Stimulated activated CD4-positive, alpha-beta T cell treated with anti-CD3 and anti-CD28 coated beads, TNF-alpha, amount 100 ng/mL, for 48 hours (primary cell): ENCODE measurements at regions not wholly inside any gene's neighbourhood (a gene's known extent, or its start where the extent isn't known, plus 50 kb on each side); places are given as distances from the start of the nearest gene placed in this dataset.
"Not testable (repeated sequence)": the region's sequence is repeated elsewhere in the genome, so short reads cannot be mapped to it uniquely, and the experiment has no call there.

Source experiments
- DNase-seq, 3 donors: peaks; one replicate each; pipeline ENCODE4 v3.0.0-alpha.2; 2020; ENCODE audit warnings: low read depth in 3 of 3

DNA sequence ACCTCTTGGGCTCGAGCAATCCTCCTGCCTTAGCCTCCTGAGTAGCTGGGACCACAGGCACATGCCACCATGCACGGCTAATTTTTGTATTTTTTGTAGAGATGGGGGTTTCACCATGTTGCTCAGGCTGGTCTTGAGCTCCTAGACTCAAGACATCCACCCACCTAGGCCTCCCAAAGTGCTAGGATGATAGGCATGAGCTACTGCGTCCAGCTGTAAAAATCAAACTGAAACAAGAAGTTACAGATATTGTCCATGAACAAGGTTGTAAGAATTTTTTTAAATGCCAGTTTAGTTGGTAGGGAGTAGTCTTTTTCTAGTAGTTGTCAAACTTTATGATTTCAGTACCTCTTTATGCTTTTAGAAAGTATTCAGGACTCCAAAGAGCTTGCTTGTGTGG is 424.4 kb upstream of the PMFBP1 start:
- no peak for DNase-seq

DNA sequence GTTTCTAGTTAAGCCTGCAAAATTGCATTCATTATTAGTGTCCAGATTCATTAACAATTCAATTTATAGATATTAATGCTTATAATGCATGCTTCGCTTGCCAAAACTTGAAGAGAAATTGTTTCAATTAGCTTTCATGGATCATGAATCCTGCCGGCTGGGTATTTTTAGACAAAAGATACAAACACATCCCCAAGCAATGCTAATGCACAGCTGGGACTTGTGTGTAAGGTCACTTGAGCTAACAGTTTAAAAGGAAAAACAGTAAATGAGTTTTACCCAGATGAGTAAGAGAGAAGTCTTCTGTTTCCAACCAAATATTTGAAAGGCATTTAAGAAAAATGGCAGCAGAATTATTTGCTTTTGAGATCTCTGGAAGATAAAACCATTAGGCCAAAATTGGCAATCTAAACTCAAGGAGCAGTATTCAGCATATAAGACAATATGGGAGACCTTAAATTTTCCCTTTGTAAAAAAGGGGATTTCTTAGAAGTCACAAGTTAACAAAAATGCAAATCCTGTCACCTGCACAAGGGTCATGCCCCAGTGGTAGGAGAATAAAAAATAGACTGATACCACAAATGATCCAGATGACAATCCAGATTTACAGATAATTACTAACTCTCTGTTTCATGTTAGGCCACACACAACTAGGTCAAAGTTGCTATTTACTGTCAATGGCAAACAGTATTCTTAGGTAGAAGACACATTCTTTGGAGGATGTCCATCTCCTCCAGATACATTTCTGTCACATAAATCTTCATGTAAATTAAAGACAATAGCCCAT is 418.4 kb upstream of the PMFBP1 start:
- no peak for DNase-seq

DNA sequence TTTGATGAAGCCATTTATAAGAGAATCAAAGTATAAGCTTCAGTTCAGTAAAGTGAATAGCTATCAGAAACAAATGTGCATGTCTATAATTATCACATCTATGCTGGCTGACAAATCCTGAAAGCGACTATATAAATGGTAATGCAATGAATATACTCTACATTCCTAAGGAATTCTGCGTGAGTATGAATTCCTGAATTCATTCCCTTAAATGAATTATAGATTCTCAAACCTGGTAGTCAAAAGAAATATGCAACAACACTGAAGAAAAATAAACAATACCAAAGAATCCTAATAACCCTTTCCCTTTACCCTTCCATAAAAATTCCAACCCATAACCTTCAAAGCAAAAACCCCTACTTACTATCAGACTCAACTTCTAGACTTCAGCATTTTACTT is 416.6 kb upstream of the PMFBP1 start:
- DNase-seq: no peak

DNA sequence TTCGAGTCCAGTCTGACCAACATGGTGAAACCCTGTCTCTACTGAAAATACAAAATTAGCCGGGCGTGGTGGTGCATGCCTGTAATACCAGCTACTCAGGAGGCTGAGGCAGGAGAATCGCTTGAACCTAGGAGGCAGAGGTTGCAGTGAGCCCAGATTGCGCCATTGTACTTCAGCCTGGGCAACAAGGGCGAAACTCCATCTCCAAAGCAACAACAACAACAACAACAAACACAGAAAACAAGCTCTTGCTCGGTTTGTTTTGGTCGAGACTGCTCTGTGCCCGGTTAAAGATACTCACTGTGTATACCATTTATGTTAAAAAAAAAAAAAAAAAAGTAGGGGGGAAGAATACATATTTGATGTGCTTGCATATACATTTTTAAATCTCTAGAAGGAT is 406.1 kb upstream of the PMFBP1 start:
- DNase-seq: not testable (repeated sequence)

DNA sequence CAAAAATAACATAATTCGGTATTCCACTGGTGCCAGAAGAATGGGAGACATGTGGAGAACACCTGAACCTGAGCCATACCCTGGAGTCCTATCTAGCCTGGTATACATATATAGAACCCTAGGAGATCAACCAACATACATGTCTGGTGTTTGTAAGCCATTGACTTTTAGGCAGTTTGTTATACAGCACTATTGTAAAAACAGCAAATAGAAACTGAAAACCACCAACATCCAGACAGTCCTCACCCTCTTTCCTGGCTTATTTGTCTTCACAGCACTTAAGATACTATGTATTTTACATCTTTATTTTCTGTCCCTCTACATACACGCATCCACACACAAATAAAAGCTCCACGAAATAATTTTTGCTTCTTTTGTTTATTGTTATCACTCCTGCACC is 404.2 kb upstream of the PMFBP1 start:
- DNase-seq: no peak

DNA sequence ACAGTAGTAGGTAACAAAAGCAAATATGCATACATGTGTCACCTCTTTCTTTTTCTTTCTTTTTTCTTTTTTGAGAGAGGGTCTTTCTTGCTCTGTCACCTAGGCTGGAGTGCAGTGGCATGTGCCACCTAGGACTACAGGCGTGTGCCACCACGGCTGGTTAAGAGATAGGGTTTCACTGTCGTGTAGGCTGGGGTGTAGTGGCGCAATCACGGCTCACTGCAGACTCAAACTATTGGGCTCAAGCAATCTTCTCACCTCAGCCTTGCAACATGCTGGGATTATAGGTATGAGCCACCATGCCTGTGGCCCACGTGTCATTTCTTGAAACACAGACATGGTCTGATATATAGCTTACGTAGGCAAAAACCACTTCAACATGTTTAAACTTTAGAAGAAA is 397.7 kb upstream of the PMFBP1 start:
- no peak for DNase-seq

DNA sequence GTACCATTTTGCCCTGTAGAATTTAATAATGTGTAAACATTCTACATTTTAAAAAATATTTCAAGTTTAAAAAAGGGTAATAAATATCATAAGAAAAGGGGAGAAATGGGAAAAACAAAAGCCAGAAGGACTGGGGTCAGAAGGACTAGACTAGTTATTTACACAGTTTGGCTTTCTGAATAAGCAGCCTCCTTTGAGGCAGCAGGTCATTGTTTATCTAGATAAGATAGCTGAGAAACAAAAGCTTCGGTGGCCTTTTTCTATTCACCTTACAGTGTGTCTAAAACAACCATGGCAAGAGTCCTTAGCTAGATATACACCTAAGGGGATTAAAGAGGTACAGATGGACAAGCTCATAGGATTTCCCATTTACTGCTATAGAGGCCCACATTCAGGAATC is 396.5 kb upstream of the PMFBP1 start:
- no peak for DNase-seq

DNA sequence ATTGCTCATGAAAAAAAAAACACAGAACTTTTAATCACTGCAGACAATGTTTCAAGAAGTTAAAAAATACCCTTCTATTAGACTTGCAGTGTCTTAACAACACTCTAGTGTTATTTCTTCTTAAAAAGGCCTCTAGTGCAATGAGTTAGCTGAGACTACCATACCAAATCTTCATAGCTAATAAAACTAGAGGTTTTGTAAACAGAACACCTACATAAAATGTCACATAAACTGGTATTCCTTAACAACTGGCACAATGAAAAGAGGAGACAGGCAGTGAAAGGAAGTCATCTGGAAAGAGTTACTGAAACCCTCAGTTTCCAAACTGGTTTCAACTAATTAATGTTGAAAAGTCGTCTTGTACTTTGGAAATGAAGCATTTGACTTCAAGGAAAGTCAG is 394.2 kb upstream of the PMFBP1 start:
- no peak for DNase-seq

DNA sequence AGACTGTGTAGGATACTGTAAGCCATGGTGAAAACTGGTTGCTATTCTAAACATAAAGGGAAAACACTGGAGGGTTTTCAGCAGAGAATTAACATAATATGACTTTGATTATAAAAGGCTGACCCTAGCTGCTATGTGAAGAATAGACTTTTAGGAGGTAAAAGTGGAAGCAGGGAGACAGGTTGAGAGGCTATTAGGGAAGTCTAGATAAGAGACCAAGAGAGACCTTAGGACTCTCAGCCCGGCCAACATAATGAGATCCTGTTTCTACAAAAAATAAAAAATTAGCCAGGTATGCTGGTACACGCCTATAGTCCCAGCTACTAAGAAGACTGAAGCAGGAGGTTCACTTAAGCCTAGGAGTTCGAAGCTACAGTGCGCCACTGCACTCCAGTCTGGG is 393.2 kb upstream of the PMFBP1 start:
- DNase-seq: no peak

DNA sequence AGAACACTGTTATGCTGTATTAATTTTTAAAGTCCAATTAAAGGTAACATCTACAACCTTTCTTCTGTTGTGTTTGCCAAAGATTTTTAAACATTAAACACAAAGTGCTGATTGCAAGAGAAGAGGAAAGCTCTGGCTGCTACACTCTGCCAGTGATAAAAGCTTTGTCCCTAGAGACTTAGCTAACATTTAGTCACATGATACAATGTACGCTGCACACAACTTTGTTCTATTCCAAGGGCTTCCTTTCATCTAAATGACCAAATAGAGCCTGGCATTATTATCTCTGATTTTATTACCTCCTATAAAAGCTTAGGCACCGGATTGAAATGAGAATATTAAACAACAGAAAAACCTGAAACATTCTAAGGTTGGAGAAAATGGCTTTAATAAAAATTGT is 388.7 kb upstream of the PMFBP1 start:
- no peak for DNase-seq

DNA sequence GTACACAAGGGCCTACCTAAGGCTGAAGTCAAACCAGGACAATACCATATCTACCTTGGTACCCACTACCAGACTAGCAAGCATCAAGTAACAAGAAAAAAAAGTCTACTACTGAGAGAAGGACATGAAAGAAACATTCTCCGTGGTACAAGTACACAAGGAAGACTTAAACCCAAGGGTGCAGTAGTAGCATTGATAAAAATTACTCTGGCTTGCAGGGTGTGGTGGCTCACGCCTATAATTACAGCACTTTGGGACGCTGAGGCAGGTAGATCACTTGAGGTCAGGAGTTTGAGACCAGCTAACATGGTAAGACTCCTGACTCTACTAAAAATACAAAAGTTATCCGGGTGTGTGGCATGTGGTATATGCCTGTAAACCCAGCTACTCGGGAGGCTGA is 386.5 kb upstream of the PMFBP1 start:
- no peak for DNase-seq

DNA sequence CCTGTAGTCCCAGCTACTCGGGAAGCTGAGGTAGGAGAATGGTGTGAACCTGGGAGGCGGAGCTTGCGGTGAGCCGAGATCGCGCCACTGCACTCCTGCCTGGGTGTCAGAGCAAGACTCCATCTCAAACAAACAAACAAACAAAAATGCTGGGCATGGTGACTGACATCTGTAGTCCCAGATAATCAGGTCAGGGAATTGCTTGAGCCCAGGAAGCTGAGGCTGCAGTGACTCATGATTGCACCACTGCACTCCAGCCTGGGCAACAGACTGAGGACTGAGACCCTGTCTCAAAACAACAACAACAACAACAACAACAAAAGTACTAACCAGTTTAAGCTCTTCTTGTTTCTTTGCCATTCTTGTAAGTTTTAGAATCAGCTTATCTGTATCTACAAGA is 383.0 kb upstream of the PMFBP1 start:
- DNase-seq: no peak

DNA sequence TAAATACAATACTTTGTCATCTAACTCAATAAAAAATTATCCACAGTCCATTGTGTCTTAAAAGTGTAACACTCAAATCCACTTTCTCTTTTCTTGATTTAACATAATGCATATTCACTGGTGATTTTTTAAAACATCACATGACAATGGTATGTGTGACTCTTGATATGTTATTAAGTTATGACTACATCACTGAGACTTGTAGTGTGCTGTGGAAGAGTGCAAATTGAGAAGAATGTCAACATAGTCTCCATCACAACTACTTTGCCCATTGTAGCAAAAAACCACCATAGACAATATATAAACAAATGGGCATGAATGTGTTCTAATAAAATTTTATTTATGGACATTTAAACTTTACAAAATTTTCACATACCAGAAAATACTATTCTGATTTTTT is 380.7 kb upstream of the PMFBP1 start:
- no peak for DNase-seq

DNA sequence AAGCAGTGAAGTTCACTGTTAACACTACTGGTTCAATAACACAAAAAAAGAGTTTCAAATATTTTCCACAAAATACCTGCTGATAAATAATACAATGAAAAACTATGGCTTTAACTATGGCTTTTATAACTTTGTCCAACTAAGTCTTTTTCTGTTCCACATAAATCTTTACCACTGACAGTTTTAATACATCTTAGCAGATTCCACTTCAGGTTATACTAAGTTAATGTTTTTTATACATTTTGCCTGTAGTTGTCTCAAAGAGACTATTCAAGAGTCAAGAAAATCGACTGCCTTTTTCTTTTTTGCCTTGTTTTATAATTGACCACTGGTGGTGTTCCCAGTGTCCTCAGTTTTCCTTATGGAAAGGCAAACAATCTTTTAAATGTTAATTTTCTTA is 379.7 kb upstream of the PMFBP1 start:
- no peak for DNase-seq

DNA sequence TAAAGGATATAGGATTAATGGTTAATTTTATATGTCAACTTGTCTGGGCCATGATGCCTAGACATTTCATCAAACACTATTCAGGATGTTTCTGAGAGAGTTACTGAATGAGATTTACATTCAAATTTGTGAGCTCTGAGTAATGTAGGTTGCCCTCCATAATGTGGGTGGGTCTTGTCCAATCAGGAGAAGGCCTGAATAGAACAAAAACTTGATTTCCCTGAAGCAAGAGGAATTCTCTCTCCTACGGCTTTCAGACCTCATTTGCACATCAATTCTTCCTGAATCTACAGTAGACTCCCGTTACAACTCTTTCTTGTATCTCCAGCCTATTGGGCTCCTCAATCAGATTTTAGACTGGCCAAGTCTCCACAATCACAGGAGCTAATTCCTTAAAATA is 377.9 kb upstream of the PMFBP1 start:
- no peak for DNase-seq

DNA sequence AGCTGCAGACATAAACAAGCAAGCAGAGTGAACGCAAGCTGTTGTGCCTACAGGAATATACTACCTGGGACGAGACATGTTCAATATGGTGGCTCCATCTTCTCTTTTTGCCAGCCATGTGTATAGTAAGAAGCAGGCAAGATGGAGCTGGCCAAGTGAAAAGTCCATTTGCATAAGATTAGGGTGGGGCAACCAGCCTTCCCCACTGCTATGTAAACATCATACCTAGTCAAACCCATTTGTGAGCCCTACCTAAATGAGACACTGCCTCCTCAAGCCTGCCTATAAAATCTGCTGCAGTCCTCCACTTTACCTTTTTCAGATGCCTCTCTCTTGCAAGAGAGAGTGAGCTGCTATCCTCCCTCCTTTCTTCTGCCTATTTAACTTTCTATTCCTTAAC is 370.1 kb upstream of the PMFBP1 start:
- DNase-seq: no peak

DNA sequence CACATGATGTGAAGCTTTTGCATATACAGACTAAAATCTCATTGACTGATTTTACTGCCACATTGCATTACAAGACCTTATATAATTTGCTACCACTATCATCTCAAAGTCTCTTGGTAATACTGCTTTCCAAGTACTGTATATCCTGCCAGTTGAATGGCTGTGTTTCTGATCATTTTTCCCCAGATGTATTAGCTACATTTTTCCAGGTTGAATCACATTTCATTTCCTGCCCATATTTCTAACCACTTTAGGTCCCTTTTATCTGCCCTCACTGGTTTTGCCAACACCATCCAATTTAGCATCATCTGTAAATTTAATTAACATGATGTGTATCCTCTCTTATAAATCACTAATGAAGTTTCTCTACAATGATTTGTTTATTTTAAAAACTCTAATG is 365.7 kb upstream of the PMFBP1 start:
- DNase-seq: no peak

DNA sequence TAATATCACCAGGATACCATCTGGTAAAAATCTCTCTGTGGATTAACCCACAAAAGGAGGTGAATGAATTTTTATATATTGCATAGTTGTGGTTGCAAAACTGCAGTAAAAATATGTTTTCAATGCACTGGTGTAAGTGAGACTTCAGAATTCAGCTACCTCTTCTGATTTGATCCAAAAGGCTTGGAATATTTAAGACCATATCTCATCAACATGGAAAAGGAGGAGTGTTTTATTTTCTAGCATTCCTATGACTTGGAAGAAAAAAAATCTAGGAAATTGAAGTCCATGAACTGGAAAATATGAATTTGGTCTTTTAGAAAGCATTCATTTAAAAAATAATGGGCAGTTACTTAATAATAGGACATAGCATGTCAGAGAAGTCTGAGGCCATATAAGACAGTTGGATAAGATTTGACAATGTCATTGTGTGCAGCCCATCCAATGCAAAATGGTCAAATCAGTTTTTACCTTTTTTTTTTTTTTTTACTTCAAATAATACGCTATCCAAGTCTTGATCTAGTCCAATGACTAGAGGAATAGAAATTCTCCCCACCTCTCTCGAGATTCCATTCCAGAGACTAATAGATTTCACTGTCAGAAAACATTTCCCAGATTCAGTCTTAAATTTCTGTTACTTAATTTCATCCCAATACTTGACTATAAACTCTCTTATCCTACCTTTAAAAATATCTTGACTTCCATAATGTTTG is 364.9 kb upstream of the PMFBP1 start:
- DNase-seq: no peak

DNA sequence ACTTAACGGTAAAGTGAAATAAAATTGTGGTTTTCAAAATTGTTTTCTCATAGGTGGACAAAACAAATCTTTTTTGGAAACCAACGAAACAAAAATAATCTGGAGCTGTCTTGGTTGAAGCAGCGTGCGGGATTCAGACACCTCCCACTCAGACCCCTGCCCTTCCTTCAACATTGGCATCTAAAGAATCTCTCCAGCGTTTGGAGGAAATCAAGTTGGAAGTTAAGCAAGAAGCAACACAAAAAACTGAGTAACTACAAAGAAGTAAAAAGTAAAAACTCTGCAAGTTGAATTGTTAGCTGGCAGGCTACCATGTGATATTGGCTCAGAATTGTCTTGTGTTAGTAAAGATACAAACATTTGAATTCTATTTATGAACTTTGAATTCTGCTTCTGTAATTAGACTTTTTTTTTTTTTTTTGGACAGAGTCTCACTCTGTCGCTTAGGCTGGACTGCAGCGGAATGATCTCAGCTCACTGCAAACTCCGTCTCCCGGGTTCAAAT is 361.0 kb upstream of the PMFBP1 start:
- no peak for DNase-seq

DNA sequence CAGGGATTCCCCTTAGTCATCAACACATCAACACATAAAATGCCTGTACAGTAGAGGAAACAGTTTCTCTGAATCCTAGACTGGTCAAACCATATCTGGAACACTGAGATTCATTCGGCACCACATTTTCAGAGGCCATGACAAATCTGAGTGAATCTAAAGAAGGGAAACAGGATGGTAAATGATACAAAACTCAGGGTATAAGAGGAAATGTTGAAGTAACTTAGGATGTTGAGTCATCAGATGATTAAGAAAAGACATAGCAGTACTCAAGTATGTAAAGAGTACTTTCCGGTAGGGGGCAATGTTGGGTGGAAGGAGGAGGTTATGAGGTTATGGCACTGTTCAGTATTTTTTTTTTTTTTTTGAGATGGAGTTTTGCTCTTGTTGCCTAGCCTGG is 358.5 kb upstream of the PMFBP1 start:
- no peak for DNase-seq

DNA sequence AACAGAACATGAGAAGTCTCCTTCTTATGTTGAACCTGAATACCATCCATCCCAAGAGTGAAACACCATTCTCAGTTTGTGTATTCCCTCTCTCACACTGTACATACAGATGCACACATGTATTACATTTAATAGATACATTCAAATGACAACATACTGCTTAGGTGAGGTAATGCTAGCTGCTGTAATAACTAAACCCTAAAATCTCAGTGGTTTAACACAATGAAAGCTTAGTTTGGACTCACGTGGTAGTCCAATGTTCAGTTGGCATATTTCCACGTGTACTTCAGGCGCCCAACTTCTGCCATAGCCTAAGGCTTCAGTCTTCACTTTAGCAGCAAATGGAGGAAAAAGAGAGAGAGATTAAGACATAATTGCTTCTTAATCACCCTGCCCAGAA is 351.1 kb upstream of the PMFBP1 start:
- DNase-seq: no peak

DNA sequence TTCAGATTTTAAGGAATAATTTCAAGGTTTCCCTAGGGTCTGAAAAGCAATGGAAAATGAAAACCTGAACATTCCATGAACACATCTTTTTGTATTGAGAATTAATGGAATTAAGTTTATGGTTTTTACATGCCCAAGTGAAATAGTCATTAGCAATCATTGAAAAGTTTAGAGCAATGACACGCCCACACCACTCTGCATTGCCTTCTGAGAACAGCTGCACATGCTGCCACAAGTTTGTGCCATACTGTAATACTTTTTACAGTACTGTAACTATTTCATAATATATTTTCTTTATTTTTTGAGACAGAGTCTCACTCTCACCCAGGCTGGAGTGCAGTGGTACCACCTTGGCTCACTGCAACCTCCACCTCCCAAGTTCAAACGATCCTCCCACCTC is 345.2 kb upstream of the PMFBP1 start:
- no peak for DNase-seq

DNA sequence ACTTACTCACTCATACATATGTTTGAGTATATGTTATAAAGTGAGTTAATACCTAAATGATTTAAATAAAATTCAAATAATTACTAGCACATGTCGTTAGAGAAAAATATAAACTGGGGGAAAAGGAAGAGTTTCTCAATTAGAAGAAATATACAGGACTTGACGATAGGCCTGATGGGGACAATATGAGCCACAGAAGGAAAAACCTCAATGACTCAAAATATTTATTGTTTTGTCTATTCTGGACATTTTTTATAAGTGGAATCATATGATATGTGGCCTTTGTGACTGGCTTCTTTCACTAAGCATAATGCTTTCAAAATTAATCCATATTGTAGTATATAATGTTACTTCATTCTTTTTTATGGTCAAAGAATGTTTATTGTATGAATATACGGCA is 339.2 kb upstream of the PMFBP1 start:
- DNase-seq: no peak

DNA sequence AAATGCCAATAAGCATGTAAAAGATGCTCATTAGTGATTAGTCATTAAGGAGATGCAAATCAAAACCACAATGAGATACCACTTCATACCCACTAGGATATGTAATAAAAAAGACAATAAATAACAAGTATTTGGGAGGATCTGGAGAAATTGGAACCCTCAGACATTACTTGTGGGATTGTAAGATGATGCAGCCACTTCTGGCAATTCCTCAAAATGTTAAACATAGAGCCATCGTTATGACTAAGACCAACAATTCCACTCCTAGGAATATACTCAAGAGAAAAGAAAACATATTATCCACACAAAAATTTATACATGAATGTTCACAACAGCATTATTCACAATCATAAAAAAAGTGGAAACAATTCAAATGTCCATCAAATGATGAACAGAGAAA is 336.2 kb upstream of the PMFBP1 start:
- no peak for DNase-seq
